CD4-positive, alpha-beta T cell treated with Interleukin-6 at 100 ng/mL for 8 hours (primary cell): ENCODE measurements at regions not wholly inside any gene's neighbourhood (a gene's known extent, or its start where the extent isn't known, plus 50 kb on each side); places are given as distances from the start of the nearest gene placed in this dataset.

Source experiments
- DNase-seq: peaks from one replicate; pipeline ENCODE4 v3.0.0-alpha.2; 2020; ENCODE audit warnings: mixed read lengths, low spot score

DNA sequence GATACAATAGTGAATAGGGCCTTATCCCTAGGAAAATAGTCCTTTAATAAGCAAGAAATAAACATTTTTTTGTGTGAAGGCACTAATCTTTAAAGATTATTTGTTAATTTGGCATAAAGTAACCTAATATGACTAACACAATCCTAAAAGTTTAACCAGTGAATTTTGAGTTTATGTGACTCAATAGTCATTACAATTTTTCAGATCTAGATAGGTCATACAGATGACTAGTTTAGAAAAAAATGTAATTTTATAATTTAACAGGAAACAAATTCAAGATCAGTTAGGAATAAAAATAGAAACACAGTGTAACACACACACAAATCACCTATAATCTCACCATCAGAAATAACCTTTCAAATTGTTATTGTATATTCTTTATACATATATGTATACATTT is 620.7 kb upstream of the ALCAM start:
- no peak for DNase-seq

DNA sequence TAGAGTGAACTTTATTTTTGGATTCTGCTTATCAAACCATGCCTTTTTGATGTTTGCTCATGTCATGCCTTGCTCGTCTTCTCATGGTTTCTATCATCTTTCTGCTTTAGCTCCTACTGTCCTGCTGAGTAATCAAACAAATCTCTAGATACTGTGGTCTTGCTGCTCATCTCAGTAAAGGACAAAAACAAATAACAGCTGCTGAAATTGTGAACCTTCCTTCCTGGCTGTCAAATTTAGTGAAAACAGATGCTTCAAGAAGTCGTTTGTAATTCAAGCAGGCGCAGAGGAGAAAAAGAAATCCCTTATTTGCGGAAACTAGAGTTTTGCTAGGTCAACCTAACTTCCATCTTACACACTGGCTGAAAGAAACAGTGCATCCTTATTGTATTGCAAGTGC is 616.1 kb upstream of the ALCAM start:
- DNase-seq: no peak

DNA sequence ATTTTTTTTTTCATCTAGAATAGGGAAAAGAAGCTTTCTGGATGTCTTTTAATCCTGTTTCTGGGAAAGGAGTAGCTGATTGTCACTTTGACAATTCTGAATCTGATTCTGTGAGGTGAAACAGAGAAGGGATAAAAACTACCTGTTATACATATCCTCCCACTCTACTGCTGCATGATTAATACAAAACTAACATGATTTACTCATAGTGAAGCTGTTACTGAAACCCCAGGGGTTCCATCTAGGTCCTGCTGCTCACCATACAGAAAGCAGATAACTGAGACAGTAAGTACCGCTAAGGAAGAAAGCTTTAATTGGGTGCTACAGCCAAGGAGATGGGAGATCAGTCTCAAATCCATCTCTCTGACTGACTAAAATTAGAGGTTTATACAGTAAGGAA is 610.9 kb upstream of the ALCAM start:
- DNase-seq: no peak

DNA sequence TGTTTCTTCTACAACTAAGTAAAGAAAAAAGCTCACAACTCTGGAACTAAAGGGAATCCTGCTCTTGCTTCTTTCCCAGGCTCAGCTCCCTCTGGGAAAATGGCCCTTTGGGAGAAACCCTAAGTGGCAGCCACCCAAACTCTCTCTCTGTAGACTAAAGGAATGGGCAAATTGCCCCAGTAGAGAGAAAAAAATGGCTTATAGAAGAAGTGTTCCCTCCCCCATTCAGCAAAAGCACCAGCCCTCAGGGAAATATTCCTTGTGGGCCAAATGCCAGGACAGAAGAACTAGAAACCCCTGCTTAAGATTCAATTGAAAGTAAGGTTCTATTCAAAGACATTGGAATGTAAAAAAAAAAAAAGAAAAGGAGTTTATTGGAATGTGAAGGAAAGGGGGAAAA is 603.7 kb upstream of the ALCAM start:
- no peak for DNase-seq

DNA sequence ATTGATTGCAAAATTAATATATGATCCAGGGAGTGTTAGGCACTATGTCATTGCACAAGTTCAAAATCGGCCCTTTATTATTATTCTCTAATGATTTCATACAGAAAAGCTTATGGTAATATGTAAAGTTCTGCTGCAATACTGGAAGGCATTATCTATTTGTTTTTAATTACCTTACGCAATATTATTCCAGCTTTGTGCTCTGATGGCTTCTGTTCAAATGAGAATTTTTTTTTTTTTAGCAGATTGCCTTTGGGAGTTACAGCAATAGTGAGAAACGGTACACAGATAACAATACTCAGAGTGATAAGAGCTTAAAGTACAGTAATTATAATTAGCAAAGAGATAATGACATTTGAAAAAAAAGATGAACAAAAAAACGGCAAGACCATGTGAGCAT is 602.2 kb upstream of the ALCAM start:
- no peak for DNase-seq

DNA sequence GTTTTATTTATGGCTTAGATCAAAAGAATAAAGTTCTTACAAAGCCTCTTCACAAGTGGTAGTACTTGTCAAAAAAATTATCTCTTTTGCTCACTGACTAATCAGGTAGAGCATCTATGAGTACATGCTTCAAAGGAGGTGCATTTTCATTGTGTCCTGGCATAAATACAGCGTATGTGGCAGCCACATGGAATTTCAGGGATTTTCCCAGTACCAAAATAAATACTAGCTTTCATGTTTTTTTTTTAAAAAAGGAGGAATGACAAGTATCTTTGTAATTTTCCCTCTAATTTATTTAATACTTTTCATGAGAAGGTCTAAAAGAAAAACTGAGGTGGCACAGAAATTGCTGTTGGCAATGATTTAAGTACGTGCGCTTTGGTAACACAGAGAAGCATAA is 597.8 kb upstream of the ALCAM start:
- no peak for DNase-seq

DNA sequence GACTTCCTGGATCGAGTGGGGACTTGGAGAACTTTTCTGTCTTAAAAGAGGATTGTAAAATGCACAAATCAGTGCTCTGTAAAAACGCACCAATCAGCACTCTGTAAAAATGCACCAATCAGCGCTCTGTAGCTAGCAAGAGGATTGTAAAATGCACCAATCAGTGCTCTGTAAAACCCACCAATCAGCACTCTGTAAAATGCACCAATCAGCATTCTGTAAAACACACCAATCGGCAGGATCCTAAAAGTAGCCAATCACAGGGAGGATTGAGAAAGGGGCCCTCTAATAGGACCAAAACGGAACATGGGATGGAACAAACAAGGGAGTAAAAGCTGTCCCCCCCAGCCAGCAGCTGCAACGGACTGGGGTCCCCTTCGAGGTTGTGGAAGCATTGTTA is 587.4 kb upstream of the ALCAM start:
- no peak for DNase-seq

DNA sequence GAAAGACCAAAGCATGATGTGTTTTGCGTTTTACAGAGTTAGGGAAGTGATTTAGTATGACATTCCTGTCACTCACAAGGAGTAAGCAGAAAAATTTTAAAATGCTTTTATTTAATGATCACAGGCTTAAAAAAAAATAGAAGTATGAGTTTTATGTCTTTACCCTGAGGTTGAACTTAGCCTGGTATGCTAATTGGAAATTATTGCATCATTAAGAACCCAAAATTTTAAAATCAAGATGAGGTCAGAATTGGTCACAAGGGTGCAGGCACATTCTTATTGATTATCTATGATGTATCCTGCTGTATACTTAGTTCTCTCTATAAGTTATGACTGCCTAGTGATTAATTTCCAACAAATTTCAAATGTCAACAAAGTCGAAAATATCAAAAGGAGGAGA is 585.6 kb upstream of the ALCAM start:
- no peak for DNase-seq

DNA sequence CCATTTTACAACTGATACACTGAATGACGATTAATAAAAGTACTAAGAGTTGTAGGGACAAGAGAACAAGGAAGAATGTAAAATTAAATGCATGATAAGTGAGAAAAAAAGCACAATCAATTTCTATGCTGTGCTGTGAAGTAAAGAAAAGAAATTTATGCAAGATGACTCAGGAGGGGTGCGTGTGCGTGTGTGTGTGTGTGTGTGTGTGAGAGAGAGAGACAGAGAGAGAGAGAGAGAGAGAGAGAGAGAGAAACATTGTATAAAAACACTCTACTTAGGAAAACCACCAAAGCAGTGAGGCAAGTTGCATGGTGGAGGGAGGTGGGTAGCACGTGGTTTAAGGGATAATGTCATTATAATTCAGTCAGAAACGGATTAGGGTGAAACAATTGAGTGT is 580.8 kb upstream of the ALCAM start:
- DNase-seq: no peak

DNA sequence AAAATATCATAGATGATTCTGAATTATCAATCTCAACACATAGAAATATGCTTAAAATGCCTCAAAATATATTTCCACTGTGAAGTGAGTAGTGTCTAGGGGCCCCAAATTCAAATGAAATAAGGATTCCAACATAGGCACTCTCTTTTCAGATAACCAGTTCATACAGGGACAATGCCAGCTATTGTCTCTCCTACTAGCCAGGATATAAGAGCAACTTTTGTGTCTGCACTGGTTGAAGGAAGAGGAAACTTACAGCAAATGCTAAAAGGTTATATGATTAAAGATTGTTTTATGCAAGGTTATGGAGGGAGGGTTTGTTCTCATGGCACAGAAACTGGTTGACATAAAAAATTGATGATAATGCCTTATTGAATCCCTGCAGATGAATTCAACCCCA is 579.4 kb upstream of the ALCAM start:
- DNase-seq: no peak

DNA sequence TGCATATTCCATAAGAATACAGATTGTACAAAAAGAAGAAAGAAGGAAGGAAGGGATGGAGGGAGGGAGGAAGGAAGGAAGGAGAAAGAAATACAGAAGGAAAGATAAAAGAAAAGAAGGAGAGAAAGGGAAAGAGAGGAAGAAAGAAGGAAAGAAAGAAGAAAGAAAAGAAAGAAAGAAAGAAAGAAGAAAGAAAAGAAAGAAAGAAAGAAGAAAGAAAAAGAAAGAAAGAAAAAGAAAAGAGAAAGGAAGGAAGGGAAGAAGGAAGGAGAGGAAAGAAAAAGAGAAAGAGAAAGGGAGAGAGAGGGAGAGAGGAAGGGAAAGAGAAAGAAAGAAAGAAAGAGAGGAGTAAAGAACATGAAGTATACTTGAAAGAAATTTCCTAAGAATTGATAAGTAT is 577.9 kb upstream of the ALCAM start:
- DNase-seq: no peak

DNA sequence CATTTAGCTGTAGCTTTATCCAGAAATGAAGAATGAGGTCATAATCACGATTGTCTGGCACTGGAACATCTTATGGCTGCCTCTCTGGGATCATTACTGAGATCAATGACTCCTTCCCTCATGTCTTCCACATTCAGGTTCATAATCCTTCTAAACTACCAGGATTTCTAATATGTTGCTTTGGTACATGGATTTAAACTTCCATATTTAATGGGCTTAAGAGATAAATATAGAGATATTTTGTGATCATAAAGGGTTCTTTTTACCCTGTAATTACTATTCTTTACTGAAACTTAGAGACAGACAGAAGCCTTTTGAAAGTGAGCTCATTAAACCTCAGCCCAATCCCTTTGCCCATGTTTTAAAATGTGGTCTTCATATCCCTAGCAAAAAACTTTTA is 575.4 kb upstream of the ALCAM start:
- DNase-seq: no peak

DNA sequence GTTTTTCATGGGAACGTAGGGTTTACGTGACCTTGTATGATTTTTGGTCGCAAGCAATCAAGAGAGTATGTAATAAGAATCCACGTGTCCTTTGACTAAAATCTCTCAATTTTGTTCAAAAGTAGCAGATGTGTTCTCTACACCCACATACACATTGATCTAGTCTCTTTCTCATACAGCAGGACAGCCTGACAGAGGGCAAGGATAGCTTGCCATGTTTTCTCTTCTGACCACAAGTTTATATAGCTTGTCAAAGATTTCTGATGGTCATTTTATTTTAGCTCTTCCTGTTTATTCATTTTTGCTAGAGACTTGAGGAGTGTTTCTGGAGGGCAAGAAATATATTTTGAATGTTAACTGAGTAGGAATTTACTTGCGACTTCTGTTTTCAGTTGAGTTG is 570.2 kb upstream of the ALCAM start:
- no peak for DNase-seq

DNA sequence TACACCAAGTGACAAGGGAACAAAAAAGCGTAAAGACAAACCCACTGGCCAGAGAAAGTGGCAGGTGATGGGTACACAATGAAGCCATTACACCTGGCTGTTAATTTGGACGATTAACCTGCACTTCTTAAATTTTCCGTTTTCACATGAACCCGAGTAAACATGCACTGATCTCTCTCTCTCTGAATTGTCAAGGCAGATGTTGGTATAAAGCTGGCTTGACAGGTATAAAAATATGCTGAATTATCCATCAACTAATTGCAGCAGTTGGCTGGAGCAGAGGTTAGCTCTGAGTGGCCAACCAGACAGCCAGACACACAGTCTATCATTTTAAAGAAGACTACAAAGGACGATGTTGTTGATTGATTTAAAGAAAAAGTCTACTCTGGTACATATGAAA is 561.7 kb upstream of the ALCAM start:
- DNase-seq: no peak

DNA sequence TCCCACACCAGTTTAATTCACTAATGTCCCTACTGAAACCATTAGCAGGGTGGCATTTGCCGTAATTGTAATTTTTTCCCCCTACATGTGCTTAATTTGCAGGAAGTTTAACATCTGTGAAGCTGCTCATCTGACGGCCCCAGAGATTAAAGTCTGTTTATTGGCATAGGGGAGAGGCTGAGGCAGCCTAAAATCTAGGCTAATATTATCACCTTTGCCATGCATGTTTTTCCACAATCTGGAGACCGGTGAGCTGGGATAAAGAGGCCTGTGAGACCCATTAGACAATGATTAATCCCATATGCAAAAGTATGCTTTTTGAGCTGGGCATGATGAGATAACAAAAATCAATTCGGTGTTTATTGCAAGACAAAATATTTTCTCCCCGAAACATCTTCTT is 561.2 kb upstream of the ALCAM start:
- no peak for DNase-seq

DNA sequence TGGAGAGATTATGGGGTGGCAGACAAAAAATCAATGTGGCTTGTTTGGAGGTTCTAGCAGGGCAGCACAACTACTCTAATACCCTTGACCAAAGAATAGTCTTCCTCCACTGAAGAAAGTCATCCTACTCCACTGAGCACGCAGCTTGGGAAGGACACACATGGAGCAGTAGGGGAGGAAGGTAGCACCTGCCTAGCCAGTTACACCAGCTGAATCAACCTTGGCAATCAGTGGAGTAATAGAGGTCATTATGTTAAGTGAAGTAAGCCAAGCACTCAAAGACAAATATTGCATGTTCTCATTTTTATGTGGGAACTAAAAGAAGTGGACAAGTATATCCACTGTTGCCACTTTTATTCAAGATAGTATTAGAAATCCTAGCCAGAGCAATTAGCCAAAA is 555.8 kb upstream of the ALCAM start:
- no peak for DNase-seq

DNA sequence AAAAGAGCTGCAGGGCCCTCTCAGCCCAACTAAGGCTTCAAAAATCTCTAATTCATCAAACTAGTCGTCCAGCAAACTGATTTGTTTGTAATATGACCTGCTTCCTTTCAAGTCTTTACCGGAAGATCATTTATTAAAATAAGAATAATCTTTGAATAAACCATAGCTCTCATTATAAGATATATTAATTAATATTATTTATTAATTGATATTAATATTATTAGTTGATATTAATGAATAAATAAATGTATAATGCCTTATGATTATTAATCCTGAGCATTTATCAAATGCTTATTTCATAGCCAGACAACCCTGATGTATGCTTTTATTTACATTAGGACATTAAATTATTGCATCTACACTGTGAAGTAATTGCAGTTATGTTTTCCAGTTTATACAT is 550.7 kb upstream of the ALCAM start:
- no peak for DNase-seq

DNA sequence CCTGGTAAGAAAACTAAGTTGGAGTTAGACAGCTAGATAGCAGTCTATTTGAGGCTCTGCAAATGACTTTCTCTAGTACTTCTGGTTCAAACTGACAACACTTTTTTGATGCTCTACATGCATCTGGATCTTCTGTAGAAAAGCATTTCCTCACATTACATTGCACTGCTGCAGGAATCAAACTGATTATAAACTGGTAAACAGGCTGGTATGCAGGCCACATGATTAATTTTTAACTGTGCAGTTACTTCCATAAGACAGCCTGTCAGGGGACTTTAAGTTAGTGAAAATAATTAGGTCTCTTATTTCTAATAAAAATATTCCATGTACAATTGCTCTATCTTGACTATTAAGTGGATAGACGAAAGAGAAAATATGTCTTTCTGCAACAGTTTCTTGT is 550.0 kb upstream of the ALCAM start:
- DNase-seq: no peak

DNA sequence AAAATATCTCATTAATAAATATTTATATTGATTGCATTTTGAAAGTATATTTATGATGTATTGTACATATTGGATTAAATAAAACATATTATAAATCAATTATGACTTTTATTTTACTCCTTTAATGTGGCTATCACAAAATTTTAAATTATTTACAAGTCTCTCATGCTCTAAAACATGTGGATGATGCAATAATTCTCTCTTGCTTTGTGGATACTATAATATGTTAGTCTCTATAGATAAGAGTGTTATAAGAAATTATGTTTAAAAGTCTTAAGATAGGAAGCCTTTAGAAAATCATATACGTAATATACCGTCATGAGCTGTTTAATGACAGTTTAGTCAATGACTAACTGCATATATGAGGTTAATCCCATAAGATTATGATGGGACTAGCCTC is 547.4 kb upstream of the ALCAM start:
- no peak for DNase-seq

DNA sequence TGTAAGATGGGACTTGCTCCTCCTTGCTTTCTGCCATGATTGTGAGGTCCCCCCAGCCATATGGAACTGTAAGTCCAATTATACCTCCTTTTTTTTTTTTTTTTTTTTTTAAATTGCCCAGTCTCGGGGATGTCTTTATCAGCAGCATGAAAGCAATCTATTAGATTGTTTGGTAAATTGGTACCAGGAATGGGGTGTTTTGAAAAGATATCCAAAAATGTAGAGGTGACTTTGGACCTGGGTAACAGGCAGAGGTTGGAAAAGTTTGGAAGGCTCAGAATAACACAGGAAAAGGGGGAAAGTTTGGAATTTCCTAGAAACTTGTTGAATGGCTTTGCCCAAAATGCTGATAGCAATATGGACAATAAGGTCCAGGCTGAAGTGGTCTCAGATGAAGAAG is 545.8 kb upstream of the ALCAM start:
- DNase-seq: no peak

DNA sequence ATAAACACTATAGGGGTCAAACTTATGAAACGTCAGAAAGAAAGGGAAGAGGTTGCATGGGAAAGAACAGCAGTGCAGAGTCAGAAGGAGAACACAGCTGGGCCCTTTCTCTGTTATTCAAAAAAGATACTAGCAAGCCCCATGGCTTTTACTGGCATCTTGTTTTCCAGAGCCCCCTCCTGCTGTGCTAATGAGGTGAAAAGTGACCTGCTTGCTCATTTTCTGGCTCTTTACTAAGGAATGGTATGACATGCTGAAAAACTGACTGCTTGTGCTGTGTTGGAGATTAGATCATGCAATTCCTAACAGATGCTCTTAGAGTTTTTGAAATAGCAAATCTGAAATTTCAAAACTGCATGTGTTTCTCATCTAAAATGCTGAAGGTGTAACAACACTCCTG is 541.6 kb upstream of the ALCAM start:
- DNase-seq: no peak

DNA sequence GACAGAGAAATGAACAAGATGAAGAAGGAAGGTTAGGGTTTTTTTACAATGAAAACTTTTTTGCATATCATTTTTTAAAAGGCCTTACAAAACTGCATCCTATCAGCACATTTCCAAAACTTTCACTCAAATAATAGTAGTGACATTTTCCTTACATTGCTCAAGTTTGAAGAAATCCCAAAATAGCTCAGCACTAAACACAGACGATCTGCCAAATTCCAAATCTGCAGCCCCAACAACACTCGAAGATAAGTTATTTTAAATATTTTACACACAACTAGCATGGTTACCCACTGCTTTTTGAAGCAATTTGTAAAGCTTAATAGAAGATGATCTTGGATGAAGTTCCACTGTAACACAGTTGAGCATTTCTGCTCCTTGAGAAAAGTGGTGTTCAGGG is 535.6 kb upstream of the ALCAM start:
- DNase-seq: no peak

DNA sequence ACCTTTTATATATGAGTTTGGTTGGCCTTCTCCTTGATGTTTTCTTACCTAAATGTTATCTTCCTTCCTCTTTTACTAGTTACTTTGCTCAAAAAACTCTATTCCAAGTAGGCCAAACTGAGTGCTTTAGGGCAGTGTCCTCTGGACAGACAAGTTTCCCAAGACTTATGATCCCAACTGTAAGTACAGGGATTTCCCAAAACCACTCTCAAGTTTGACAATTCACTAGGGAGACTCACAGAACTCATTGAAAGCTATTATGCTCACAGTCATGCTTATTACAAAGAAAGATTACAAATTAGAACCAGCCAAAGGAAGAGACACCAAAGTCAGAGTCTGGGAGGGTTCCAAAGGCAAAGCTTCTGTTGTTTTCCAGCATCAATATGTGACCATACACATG is 534.2 kb upstream of the ALCAM start:
- DNase-seq: no peak

DNA sequence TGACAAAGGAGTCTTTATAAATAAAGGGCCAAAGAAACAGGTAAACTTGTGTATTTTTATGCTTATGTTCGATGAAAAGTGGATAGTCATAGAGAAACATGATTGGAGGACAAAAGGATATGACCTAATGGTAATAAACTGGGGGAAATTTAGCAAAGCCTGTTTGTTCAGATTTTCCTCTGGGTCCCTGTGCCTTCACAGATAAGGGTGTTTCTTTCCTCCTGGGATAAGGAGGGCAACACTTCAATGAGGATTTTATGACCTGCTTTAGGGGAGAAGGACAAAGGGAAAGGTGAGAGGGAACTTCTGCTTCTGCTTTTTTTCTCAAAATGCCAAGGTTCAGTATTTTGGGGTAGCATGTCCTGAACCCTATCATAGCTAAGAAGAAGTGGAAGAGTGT is 531.3 kb upstream of the ALCAM start:
- DNase-seq: no peak

DNA sequence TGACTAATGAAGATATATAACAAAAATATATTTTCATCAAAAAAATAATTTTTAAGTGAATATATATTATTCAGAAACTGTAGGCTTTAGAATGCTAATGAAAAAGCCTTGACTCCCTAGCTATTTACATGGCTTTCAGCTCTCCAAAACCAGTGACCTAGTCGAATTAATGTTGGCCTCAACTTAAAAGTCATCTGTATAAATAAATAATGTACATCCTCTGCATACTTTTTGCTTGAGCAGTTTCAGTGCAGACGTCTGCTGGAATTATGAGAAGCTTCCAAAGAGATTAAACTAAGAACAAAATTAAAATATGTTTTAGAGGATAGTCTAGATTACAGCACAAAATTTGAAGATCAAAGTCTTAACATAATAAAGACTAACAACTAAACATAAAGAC is 520.4 kb upstream of the ALCAM start:
- no peak for DNase-seq

DNA sequence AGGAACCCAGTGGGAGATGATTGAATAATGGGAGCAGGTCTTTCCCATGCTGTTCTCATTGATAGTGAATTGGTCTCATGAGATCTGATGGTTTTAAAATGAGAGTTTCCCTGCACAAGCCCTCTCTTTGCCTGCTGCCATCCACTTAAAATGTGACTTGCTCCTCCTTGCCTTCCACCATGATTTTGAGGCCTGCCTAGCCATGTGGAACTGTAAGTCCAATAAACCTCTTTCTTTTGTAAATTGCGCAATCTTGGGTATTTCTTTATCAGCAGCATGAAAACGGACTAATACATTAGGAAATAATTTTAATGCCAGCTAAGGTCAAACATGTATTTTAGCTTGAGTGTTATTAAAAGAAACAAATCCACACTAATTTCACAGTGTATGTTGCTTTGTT is 517.6 kb upstream of the ALCAM start:
- no peak for DNase-seq
